Gastroesophageal sphincter (tissue), 3 donors: ENCODE measurements at regions not wholly inside any gene's neighbourhood (a gene's known extent, or its start where the extent isn't known, plus 50 kb on each side); places are given as distances from the start of the nearest gene placed in this dataset.

Experiments used
- CTCF ChIP-seq, 4 experiments: fragments of 200-600 bp in 2 of 4; fragments of 450-650 bp in 2 of 4; sonication (generic) in 1 of 4; IDR thresholded peaks; one replicate each; pipeline ENCODE4 v1.5.1; 2017 to 2019; ENCODE audit warnings: antibody characterized with exemption in 4 of 4, mild to moderate bottlenecking in 2 of 4, moderate library complexity in 2 of 4
- EP300 ChIP-seq: sonication (generic); formaldehyde crosslinking; IDR thresholded peaks from one replicate; pipeline ENCODE4 v1.6.1; 2017; ENCODE audit warnings: antibody characterized with exemption, mild to moderate bottlenecking
- POLR2A ChIP-seq, 2 donors: fragments of 450-650 bp; IDR thresholded peaks; one replicate each; pipeline ENCODE4 v1.6.1; 2017; ENCODE audit warnings: antibody characterized with exemption in 2 of 2, mild to moderate bottlenecking in 2 of 2, moderate library complexity in 1 of 2
- POLR2AphosphoS5 ChIP-seq: sonication (generic); formaldehyde crosslinking; IDR thresholded peaks from one replicate; pipeline ENCODE4 v1.6.1; 2017; ENCODE audit warnings: antibody characterized with exemption

- TF ChIP-seq EP300 = no peak
- no peak for TF ChIP-seq CTCF (IDR thresholded peaks at IDR 0.05)
- TF ChIP-seq POLR2A (IDR thresholded peaks at IDR 0.05) = no peak
- TF ChIP-seq POLR2AphosphoS5 = no peak
These were observed 137.4 kb upstream of the PRMT8 start for GRCh38 chr12:3353621-3354020.
